ENCODE measurements at regions not wholly inside any gene's neighbourhood (a gene's known extent, or its start where the extent isn't known, plus 50 kb on each side); places are given as distances from the start of the nearest gene placed in this dataset.
"Not testable (repeated sequence)": the region's sequence is repeated elsewhere in the genome, so short reads cannot be mapped to it uniquely, and the experiment has no call there.

- DNase-seq (ENCODE audit: low read depth, low spot score), result no peak
- no peak for TF ChIP-seq CTCF (IDR thresholded peaks at IDR 0.05; ENCODE audit: insufficient read depth, low read length, missing control alignments)
- H3K4me3 ChIP-seq (ENCODE audit: low read depth, low read length), result no peak overlapping the region
- CTCF ChIA-PET, result no interaction called here
- POLR2A ChIA-PET, result no interaction called here
Measured at GRCh38 chr21:17709266-17709611, 96.5 kb upstream of the BTG3 start.

- no peak for DNase-seq (ENCODE audit: low read depth, low spot score)
- ChIA-PET CTCF (no interaction called here), POLR2A (no interaction called here)
- no peak overlapping the region for H3K4me3 ChIP-seq (ENCODE audit: low read depth, low read length)
- TF ChIP-seq CTCF (IDR thresholded peaks at IDR 0.05; ENCODE audit: insufficient read depth, low read length, missing control alignments), result no peak
Measured at GRCh38 chr21:17708522-17709265, 96.0 kb upstream of the BTG3 start.

- H3K4me3 ChIP-seq (ENCODE audit: low read depth, low read length), result no peak overlapping the region
- no peak for DNase-seq (ENCODE audit: low read depth, low spot score)
- TF ChIP-seq CTCF (IDR thresholded peaks at IDR 0.05; ENCODE audit: insufficient read depth, low read length, missing control alignments), result no peak
- CTCF ChIA-PET, result no interaction called here
- POLR2A ChIA-PET, result no interaction called here
Measured at GRCh38 chr21:17699524-17700189, 87.0 kb upstream of the BTG3 start.

GRCh38 chr21:17697473-17697872 lies 84.8 kb upstream of the BTG3 start:
- POLR2A ChIA-PET, result no interaction called here
- TF ChIP-seq CTCF (IDR thresholded peaks at IDR 0.05; ENCODE audit: insufficient read depth, low read length, missing control alignments), result no peak
- no peak for DNase-seq (ENCODE audit: low read depth, low spot score)
- H3K4me3 ChIP-seq (ENCODE audit: low read depth, low read length), result no peak overlapping the region
- CTCF ChIA-PET, result interaction anchor here (0.6 kb wide), 1 partner anchor 16 kb away, joined by 3 read pairs; no protein-coding TSS in a partner anchor

- CTCF ChIA-PET; POLR2A ChIA-PET; DNase-seq (ENCODE audit: low read depth, low spot score); H3K4me3 ChIP-seq (ENCODE audit: low read depth, low read length): not testable (repeated sequence)
Measured at GRCh38 chr21:17694416-17694815, 81.7 kb upstream of the BTG3 start.

- TF ChIP-seq CTCF (IDR thresholded peaks at IDR 0.05; ENCODE audit: insufficient read depth, low read length, missing control alignments), result no peak
- no peak for DNase-seq (ENCODE audit: low read depth, low spot score)
- ChIA-PET CTCF (no interaction called here), POLR2A (no interaction called here)
- no peak overlapping the region for H3K4me3 ChIP-seq (ENCODE audit: low read depth, low read length)
Measured at GRCh38 chr21:17693801-17694200, 81.1 kb upstream of the BTG3 start.

GRCh38 chr21:17690078-17690494 lies 77.4 kb upstream of the BTG3 start:
- POLR2A ChIA-PET, result no interaction called here

More at GRCh38 chr21:17690078-17690494, 77.4 kb upstream of the BTG3 start:
- no peak for DNase-seq (ENCODE audit: low read depth, low spot score)
- CTCF ChIA-PET, result interaction anchor here (0.8 to 2.7 kb wide), 3 partner anchors 10 to 235 kb away, joined by 3 to 9 read pairs (median 6); no protein-coding TSS in a partner anchor
- no peak overlapping the region for H3K4me3 ChIP-seq (ENCODE audit: low read depth, low read length)
- TF ChIP-seq CTCF (IDR thresholded peaks at IDR 0.05; ENCODE audit: insufficient read depth, low read length, missing control alignments), result no peak

Measured in AG04449 (cell line).